WTC11 (cell line): ENCODE measurements at regions not wholly inside any gene's neighbourhood (a gene's known extent, or its start where the extent isn't known, plus 50 kb on each side); places are given as distances from the start of the nearest gene placed in this dataset.

Experiments used
- ATF1 ChIP-seq: sonication (generic); formaldehyde crosslinking; IDR thresholded peaks from 2 replicates; pipeline ENCODE4 v1.8.1; 2023; ENCODE audit warnings: mild to moderate bottlenecking, moderate library complexity, missing genetic modification reagents
- CREM ChIP-seq: sonication (generic); formaldehyde crosslinking; IDR thresholded peaks from 2 replicates; pipeline ENCODE4 v1.8.1; 2022; ENCODE audit warnings: mild to moderate bottlenecking, missing genetic modification reagents, moderate library complexity
- CTCF ChIP-seq: fragments of 200-600 bp; IDR thresholded peaks from 2 replicates; pipeline ENCODE4 v1.8.0; 2022; ENCODE audit warnings: antibody characterized with exemption
- NFE2L1 ChIP-seq: sonication (generic); formaldehyde crosslinking; IDR thresholded peaks from 2 replicates; pipeline ENCODE4 v1.8.1; 2023; ENCODE audit warnings: missing genetic modification reagents
- SMAD4 ChIP-seq: sonication (generic); formaldehyde crosslinking; IDR thresholded peaks from 2 replicates; pipeline ENCODE4 v1.8.0; 2022; ENCODE audit warnings: mild to moderate bottlenecking, missing genetic modification reagents
- USF2 ChIP-seq: sonication (generic); formaldehyde crosslinking; IDR thresholded peaks from 2 replicates; pipeline ENCODE4 v1.8.1; 2023; ENCODE audit warnings: mild to moderate bottlenecking, missing genetic modification reagents, moderate library complexity
- ZBTB21 ChIP-seq: sonication (generic); formaldehyde crosslinking; IDR thresholded peaks from 2 replicates; pipeline ENCODE4 v1.8.1; 2023; ENCODE audit warnings: mild to moderate bottlenecking, missing genetic modification reagents, borderline replicate concordance
- TF ChIP-seq, protein P1 (sequence below): sonication (generic); formaldehyde crosslinking; IDR thresholded peaks from 2 replicates; pipeline ENCODE4 v1.8.1; 2022; ENCODE audit warnings: low read depth, mild to moderate bottlenecking, moderate library complexity, missing genetic modification reagents, borderline replicate concordance
- TF ChIP-seq, protein P2 (sequence below): sonication (generic); formaldehyde crosslinking; IDR thresholded peaks from 2 replicates; pipeline ENCODE4 v1.8.0; 2022; ENCODE audit warnings: mild to moderate bottlenecking, missing genetic modification reagents
- TF ChIP-seq, protein P3 (sequence below): fragments of 250-450 bp; sonication (Bioruptor Pico); IDR thresholded peaks from 2 replicates; pipeline ENCODE4 v1.8.0; 2021; ENCODE audit warnings: mild to moderate bottlenecking

GRCh38 chr15:37678124-37678523, 256.3 kb upstream of the TMCO5A start:
- TF ChIP-seq, protein P1, sequence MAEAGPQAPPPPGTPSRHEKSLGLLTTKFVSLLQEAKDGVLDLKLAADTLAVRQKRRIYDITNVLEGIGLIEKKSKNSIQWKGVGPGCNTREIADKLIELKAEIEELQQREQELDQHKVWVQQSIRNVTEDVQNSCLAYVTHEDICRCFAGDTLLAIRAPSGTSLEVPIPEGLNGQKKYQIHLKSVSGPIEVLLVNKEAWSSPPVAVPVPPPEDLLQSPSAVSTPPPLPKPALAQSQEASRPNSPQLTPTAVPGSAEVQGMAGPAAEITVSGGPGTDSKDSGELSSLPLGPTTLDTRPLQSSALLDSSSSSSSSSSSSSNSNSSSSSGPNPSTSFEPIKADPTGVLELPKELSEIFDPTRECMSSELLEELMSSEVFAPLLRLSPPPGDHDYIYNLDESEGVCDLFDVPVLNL (CRISPR knock-in tag), result no peak
- TF ChIP-seq CTCF (no peak), ATF1 (no peak), CREM (CRISPR knock-in tag) (no peak), USF2 (CRISPR knock-in tag) (no peak), NFE2L1 (CRISPR knock-in tag) (no peak), ZBTB21 (no peak), SMAD4 (no peak)
- TF ChIP-seq, protein P2, sequence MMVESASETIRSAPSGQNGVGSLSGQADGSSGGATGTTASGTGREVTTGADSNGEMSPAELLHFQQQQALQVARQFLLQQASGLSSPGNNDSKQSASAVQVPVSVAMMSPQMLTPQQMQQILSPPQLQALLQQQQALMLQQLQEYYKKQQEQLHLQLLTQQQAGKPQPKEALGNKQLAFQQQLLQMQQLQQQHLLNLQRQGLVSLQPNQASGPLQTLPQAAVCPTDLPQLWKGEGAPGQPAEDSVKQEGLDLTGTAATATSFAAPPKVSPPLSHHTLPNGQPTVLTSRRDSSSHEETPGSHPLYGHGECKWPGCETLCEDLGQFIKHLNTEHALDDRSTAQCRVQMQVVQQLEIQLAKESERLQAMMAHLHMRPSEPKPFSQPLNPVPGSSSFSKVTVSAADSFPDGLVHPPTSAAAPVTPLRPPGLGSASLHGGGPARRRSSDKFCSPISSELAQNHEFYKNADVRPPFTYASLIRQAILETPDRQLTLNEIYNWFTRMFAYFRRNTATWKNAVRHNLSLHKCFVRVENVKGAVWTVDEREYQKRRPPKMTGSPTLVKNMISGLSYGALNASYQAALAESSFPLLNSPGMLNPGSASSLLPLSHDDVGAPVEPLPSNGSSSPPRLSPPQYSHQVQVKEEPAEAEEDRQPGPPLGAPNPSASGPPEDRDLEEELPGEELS, result no peak
- TF ChIP-seq, protein P3, sequence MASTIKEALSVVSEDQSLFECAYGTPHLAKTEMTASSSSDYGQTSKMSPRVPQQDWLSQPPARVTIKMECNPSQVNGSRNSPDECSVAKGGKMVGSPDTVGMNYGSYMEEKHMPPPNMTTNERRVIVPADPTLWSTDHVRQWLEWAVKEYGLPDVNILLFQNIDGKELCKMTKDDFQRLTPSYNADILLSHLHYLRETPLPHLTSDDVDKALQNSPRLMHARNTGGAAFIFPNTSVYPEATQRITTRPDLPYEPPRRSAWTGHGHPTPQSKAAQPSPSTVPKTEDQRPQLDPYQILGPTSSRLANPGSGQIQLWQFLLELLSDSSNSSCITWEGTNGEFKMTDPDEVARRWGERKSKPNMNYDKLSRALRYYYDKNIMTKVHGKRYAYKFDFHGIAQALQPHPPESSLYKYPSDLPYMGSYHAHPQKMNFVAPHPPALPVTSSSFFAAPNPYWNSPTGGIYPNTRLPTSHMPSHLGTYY (CRISPR knock-in tag), result no peak
